Umbilical cord (tissue), 1 donor: ENCODE measurements at regions not wholly inside any gene's neighbourhood (a gene's known extent, or its start where the extent isn't known, plus 50 kb on each side); places are given as distances from the start of the nearest gene placed in this dataset.
A peak's percentile ranks its signal among the peaks of the same experiment; 100 is the strongest.
"Not testable (repeated sequence)": the region's sequence is repeated elsewhere in the genome, so short reads cannot be mapped to it uniquely, and the experiment has no call there.

Source experiments
- DNase-seq: peaks from one replicate; pipeline ENCODE4 v3.0.0-alpha.2; 2015; ENCODE audit warnings: low spot score

- no peak for DNase-seq
Observed at GRCh38 chr20:60096166-60096565, 137.9 kb downstream of the CDH26 start.

- no peak for DNase-seq
Observed at GRCh38 chr20:60097285-60097684, 139.1 kb downstream of the CDH26 start.

- no peak for DNase-seq
Observed at GRCh38 chr20:60100780-60101179, 142.6 kb downstream of the CDH26 start.

GRCh38 chr20:60101201-60101890, 143.1 kb downstream of the CDH26 start:
- DNase-seq, result no peak

- DNase-seq, result no peak
Observed at GRCh38 chr20:60101891-60102281, 143.7 kb downstream of the CDH26 start.

GRCh38 chr20:60102665-60103210, 144.5 kb downstream of the CDH26 start:
- DNase-seq, result no peak

GRCh38 chr20:60104993-60105803, 147.0 kb downstream of the CDH26 start:
- DNase-seq, result no peak

GRCh38 chr20:60106186-60106585, 148.0 kb downstream of the CDH26 start:
- DNase-seq, result not testable (repeated sequence)

- no peak for DNase-seq
Observed at GRCh38 chr20:60107621-60108390, 149.6 kb downstream of the CDH26 start.

- DNase-seq, result peak; percentile 22
Observed at GRCh38 chr20:60108397-60108796, 150.2 kb downstream of the CDH26 start.

- no peak for DNase-seq
Observed at GRCh38 chr20:60113024-60113724, 155.0 kb downstream of the CDH26 start.

- DNase-seq, result no peak
Observed at GRCh38 chr20:60113771-60114170, 155.5 kb downstream of the CDH26 start.

GRCh38 chr20:60115451-60115850, 157.2 kb downstream of the CDH26 start:
- DNase-seq, result no peak

- DNase-seq, result no peak
Observed at GRCh38 chr20:60116128-60116909, 158.1 kb downstream of the CDH26 start.

GRCh38 chr20:60117065-60117464, 158.8 kb downstream of the CDH26 start:
- DNase-seq, result peak; percentile 61

GRCh38 chr20:60121903-60122302, 163.7 kb downstream of the CDH26 start:
- no peak for DNase-seq

- no peak for DNase-seq
Observed at GRCh38 chr20:60122671-60123070, 164.4 kb downstream of the CDH26 start.

GRCh38 chr20:60123096-60123495, 164.9 kb downstream of the CDH26 start:
- no peak for DNase-seq

GRCh38 chr20:60123652-60124051, 165.4 kb downstream of the CDH26 start:
- no peak for DNase-seq

GRCh38 chr20:60124776-60125381, 166.7 kb downstream of the CDH26 start:
- no peak for DNase-seq
